H9 (cell line): ENCODE measurements at regions not wholly inside any gene's neighbourhood (a gene's known extent, or its start where the extent isn't known, plus 50 kb on each side); places are given as distances from the start of the nearest gene placed in this dataset.

Experiments
- DNase-seq: peaks from one replicate; pipeline ENCODE4 v3.0.0-alpha.2; 2017
- H2AFZ ChIP-seq: one replicate; pipeline ENCODE4 v1.6.1; 2013; ENCODE audit warnings: mild to moderate bottlenecking, low read length, control low read depth, moderate library complexity
- H2AK5ac ChIP-seq: 2 replicates; pipeline ENCODE4 v1.6.1; 2013; ENCODE audit warnings: low read length, control low read depth, mixed read lengths; ENCODE audit not compliant: insufficient read length
- H2BK120ac ChIP-seq: one replicate; pipeline ENCODE4 v1.6.1; 2013; ENCODE audit warnings: low read depth, mild to moderate bottlenecking, low read length, control low read depth, inconsistent platforms; ENCODE audit not compliant: poor library complexity, severe bottlenecking
- H2BK12ac ChIP-seq: 2 replicates; pipeline ENCODE4 v1.6.1; 2013; ENCODE audit warnings: low read length, control low read depth, mixed read lengths, low read depth; ENCODE audit not compliant: insufficient read length
- H2BK15ac ChIP-seq: 2 replicates; pipeline ENCODE4 v1.6.1; 2013; ENCODE audit warnings: low read depth, low read length, control low read depth
- H2BK20ac ChIP-seq: one replicate; pipeline ENCODE4 v1.6.1; 2013; ENCODE audit warnings: low read depth, mild to moderate bottlenecking, low read length, control low read depth, inconsistent platforms; ENCODE audit not compliant: poor library complexity, severe bottlenecking
- H2BK5ac ChIP-seq: 2 replicates; pipeline ENCODE4 v1.6.1; 2013; ENCODE audit warnings: low read length, control low read depth, mixed read lengths; ENCODE audit not compliant: insufficient read length
- H3K14ac ChIP-seq: 2 replicates; pipeline ENCODE4 v1.6.1; 2013; ENCODE audit warnings: low read length, control low read depth; ENCODE audit not compliant: insufficient read depth
- H3K18ac ChIP-seq: 2 replicates; pipeline ENCODE4 v1.6.1; 2013; ENCODE audit warnings: low read depth, mild to moderate bottlenecking, mixed read lengths, low read length, control low read depth; ENCODE audit not compliant: insufficient read length
- H3K23ac ChIP-seq: 2 replicates; pipeline ENCODE4 v1.6.1; 2013; ENCODE audit warnings: low read length, control low read depth, mixed read lengths, low read depth; ENCODE audit not compliant: insufficient read length
- H3K23me2 ChIP-seq: 2 replicates; pipeline ENCODE4 v1.6.1; 2013; ENCODE audit warnings: low read depth, mild to moderate bottlenecking, mixed read lengths, low read length, control low read depth; ENCODE audit not compliant: insufficient read length, poor library complexity, severe bottlenecking
- H3K27ac ChIP-seq: 2 replicates; pipeline ENCODE4 v1.5.1; 2013; ENCODE audit warnings: low read length, control low read depth, mixed read lengths, low read depth; ENCODE audit not compliant: insufficient read length
- H3K27me3 ChIP-seq: 2 replicates; pipeline ENCODE4 v1.6.1; 2013; ENCODE audit warnings: low read length, control low read depth, inconsistent platforms; ENCODE audit not compliant: insufficient read depth
- H3K4ac ChIP-seq: 2 replicates; pipeline ENCODE4 v1.6.1; 2013; ENCODE audit warnings: low read depth, mild to moderate bottlenecking, control low read depth, inconsistent platforms, low read length, moderate library complexity
- H3K4me1 ChIP-seq: 2 replicates; pipeline ENCODE4 v1.6.1; 2013; ENCODE audit warnings: low read length, control low read depth, inconsistent platforms; ENCODE audit not compliant: insufficient read depth
- H3K4me2 ChIP-seq: 2 replicates; pipeline ENCODE4 v1.6.1; 2013; ENCODE audit warnings: low read length, control low read depth, mixed read lengths; ENCODE audit not compliant: insufficient read length, insufficient read depth
- H3K56ac ChIP-seq: 2 replicates; pipeline ENCODE4 v1.6.1; 2013; ENCODE audit warnings: low read depth, mild to moderate bottlenecking, mixed read lengths, low read length, control low read depth; ENCODE audit not compliant: insufficient read length
- H3K79me1 ChIP-seq: 2 replicates; pipeline ENCODE4 v1.6.1; 2013; ENCODE audit warnings: low read depth, mild to moderate bottlenecking, moderate library complexity, low read length, control low read depth, inconsistent platforms; ENCODE audit not compliant: insufficient read depth, poor library complexity, severe bottlenecking
- H3K79me2 ChIP-seq: 2 replicates; pipeline ENCODE4 v1.6.1; 2013; ENCODE audit warnings: low read length, control low read depth, inconsistent platforms; ENCODE audit not compliant: insufficient read depth
- H3K9ac ChIP-seq: 2 replicates; pipeline ENCODE4 v1.6.1; 2013; ENCODE audit warnings: low read length, control low read depth, mixed read lengths; ENCODE audit not compliant: insufficient read length; ENCODE audit errors: extremely low read depth
- H3K9me3 ChIP-seq: one replicate; pipeline ENCODE4 v1.6.1; 2013; ENCODE audit warnings: low read depth, low read length, inconsistent platforms; ENCODE audit not compliant: control insufficient read depth
- H3T11ph ChIP-seq: one replicate; pipeline ENCODE4 v1.6.1; 2013; ENCODE audit warnings: mild to moderate bottlenecking, low read length, control low read depth, inconsistent platforms
- H4K20me1 ChIP-seq: one replicate; pipeline ENCODE4 v1.6.1; 2013; ENCODE audit not compliant: control insufficient read depth, insufficient read length, insufficient read depth
- H4K5ac ChIP-seq: 2 replicates; pipeline ENCODE4 v1.6.1; 2013; ENCODE audit warnings: low read depth, mild to moderate bottlenecking, mixed read lengths, low read length, control low read depth; ENCODE audit not compliant: insufficient read length
- H4K8ac ChIP-seq: replicated peaks from 2 replicates; pipeline ENCODE4 v1.6.1; 2013; ENCODE audit warnings: low read length, control low read depth, mixed read lengths, low read depth; ENCODE audit not compliant: insufficient read length
- H4K91ac ChIP-seq: 2 replicates; pipeline ENCODE4 v1.6.1; 2013; ENCODE audit warnings: low read depth, mild to moderate bottlenecking, moderate library complexity, mixed read lengths, low read length, control low read depth; ENCODE audit not compliant: insufficient read length
- H3K27ac Mint-ChIP-seq, 3 experiments: 2 replicates in 2 of 3; 3 replicates in 1 of 3; pipeline ENCODE4 v1.8.0; 2020 to 2021; ENCODE audit warnings: mixed read lengths in 3 of 3, mild to moderate bottlenecking in 1 of 3, moderate library complexity in 1 of 3
- H3K27me3 Mint-ChIP-seq: 2 replicates; pipeline ENCODE4 v1.8.0; 2021; ENCODE audit warnings: low read depth, mild to moderate bottlenecking, moderate library complexity, mixed read lengths
- H3K36me3 Mint-ChIP-seq, 3 experiments: 2 replicates in 2 of 3; 3 replicates in 1 of 3; pipeline ENCODE4 v1.8.0; 2020 to 2021; ENCODE audit warnings: low read depth in 3 of 3, mixed read lengths in 3 of 3; ENCODE audit not compliant: insufficient read depth in 1 of 3
- H3K4me1 Mint-ChIP-seq, 2 experiments: 2 replicates each; pipeline ENCODE4 v1.8.0; 2020; ENCODE audit warnings: mixed read lengths in 2 of 2
- H3K4me3 Mint-ChIP-seq, 2 experiments: 2 replicates in 1 of 2; 3 replicates in 1 of 2; pipeline ENCODE4 v1.8.0; 2020 to 2021; ENCODE audit warnings: mild to moderate bottlenecking in 2 of 2, mixed read lengths in 2 of 2, moderate library complexity in 1 of 2
- H3K9me3 Mint-ChIP-seq, 2 experiments: 2 replicates in 1 of 2; 3 replicates in 1 of 2; pipeline ENCODE4 v1.8.0; 2020; ENCODE audit warnings: mild to moderate bottlenecking in 2 of 2, mixed read lengths in 2 of 2, moderate library complexity in 1 of 2
- CTCF ChIP-seq: fragments of 200-600 bp; sonication (generic); conservative IDR thresholded peaks from 3 replicates; pipeline ENCODE4 v1.8.0; 2021; ENCODE audit warnings: antibody characterized with exemption, mild to moderate bottlenecking
- WGBS: extraction: QIAGEN DNeasy Blood & Tissue Kit; methylation state at CpG from one replicate; pipeline ENCODE4 v1.1.7; 2013; ENCODE audit warnings: missing lambda C conversion rate, low lambda C conversion rate, mixed read lengths; ENCODE audit not compliant: insufficient read length; ENCODE audit errors: extremely low coverage; 5-methylcytosine and 5-hydroxymethylcytosine counted together

- Histone ChIP-seq H4K91ac (no peak overlapping the region), H4K20me1 (no peaks in the 10 kb centered on the region), H4K5ac (no peak overlapping the region), H3K18ac (no peak overlapping the region), H3K14ac (no peak overlapping the region), H3K4ac (no peak overlapping the region), H2BK5ac (no peak overlapping the region), H2BK20ac (no peak overlapping the region), H3K23ac (no peak overlapping the region), H3T11ph (no peak overlapping the region), H3K79me1 (no peaks in the 10 kb centered on the region), H4K8ac (no peak overlapping the region), H2BK15ac (no peak overlapping the region), H3K27ac (no peak overlapping the region), H2BK120ac (no peak overlapping the region), H2AFZ (no peak overlapping the region), H3K79me2 (no peaks in the 10 kb centered on the region), H2AK5ac (no peak overlapping the region), H3K27me3 (no peaks in the 10 kb centered on the region), H3K9me3 (no peaks in the 10 kb centered on the region), H3K56ac (no peak overlapping the region), H3K4me1 (peaks cover 2% of the 10 kb centered on the region; the same call in 1 of the 2 replicates), H2BK12ac (no peak overlapping the region), H3K9ac (no peak overlapping the region), H3K4me2 (no peak overlapping the region), H3K23me2 (no peaks in the 10 kb centered on the region)
- WGBS: no CpG with 5 or more reads among the region's 3 CpGs
- no peaks in the 10 kb centered on the region; a peak in 2 of 5 replicates for H3K9me3 Mint-ChIP-seq
- H3K4me1 Mint-ChIP-seq: peaks cover 33% of the 10 kb centered on the region in 2 experiments
- no peak overlapping the region for H3K4me3 Mint-ChIP-seq
- peak; percentile 65 for TF ChIP-seq CTCF
- no peak overlapping the region for H3K27ac Mint-ChIP-seq
- DNase-seq: peak; percentile 63
- peaks cover 14% of the 10 kb centered on the region for H3K27me3 Mint-ChIP-seq
- no peaks in the 10 kb centered on the region for H3K36me3 Mint-ChIP-seq
Observed at GRCh38 chr16:55242667-55243066, 81.3 kb upstream of the IRX6 start.
